ENCODE measurements at regions not wholly inside any gene's neighbourhood (a gene's known extent, or its start where the extent isn't known, plus 50 kb on each side); places are given as distances from the start of the nearest gene placed in this dataset.

DNA sequence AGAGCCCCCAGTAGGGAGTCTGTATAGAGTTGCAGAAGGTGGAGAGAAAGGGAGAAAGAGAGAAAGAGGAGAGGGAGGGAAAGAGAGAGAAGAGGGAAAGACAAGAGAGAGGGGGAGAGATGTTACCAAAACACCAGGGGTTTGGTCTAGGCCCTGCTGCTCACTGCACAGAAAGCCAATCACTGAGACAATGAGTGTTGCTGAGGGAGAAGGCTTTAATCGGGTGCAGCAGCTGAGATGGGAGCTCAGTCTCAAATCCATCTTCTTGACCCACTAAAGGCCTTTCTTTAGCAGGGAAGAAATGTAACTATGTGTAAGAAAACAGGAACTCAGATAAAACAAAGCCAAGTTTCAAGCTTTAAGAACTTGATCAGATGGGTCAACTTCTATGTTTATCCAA, 198.2 kb upstream of the FOXK1 start:
- TF ChIP-seq, protein P1, sequence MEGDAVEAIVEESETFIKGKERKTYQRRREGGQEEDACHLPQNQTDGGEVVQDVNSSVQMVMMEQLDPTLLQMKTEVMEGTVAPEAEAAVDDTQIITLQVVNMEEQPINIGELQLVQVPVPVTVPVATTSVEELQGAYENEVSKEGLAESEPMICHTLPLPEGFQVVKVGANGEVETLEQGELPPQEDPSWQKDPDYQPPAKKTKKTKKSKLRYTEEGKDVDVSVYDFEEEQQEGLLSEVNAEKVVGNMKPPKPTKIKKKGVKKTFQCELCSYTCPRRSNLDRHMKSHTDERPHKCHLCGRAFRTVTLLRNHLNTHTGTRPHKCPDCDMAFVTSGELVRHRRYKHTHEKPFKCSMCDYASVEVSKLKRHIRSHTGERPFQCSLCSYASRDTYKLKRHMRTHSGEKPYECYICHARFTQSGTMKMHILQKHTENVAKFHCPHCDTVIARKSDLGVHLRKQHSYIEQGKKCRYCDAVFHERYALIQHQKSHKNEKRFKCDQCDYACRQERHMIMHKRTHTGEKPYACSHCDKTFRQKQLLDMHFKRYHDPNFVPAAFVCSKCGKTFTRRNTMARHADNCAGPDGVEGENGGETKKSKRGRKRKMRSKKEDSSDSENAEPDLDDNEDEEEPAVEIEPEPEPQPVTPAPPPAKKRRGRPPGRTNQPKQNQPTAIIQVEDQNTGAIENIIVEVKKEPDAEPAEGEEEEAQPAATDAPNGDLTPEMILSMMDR (IDR thresholded peaks at IDR 0.05; ENCODE audit: low read depth, low read length), result no peak
- TF ChIP-seq POLR2A (IDR thresholded peaks at IDR 0.05; ENCODE audit: extremely low read depth, insufficient read length), result no peak

Measured in NB4 (cell line).